Mucosa of stomach (tissue), 1 donor: ENCODE measurements at regions not wholly inside any gene's neighbourhood (a gene's known extent, or its start where the extent isn't known, plus 50 kb on each side); places are given as distances from the start of the nearest gene placed in this dataset.
"Not testable (repeated sequence)": the region's sequence is repeated elsewhere in the genome, so short reads cannot be mapped to it uniquely, and the experiment has no call there.

ENCODE experiments used
- H3K27me3 ChIP-seq: one replicate; pipeline ENCODE4 v1.7.0; 2013; ENCODE audit warnings: mild to moderate bottlenecking, low read length; ENCODE audit not compliant: control insufficient read depth, insufficient read depth
- H3K36me3 ChIP-seq: one replicate; pipeline ENCODE4 v1.7.0; 2013; ENCODE audit warnings: low read length; ENCODE audit not compliant: control insufficient read depth, insufficient read depth
- H3K4me1 ChIP-seq: one replicate; pipeline ENCODE4 v1.7.0; 2013; ENCODE audit warnings: mild to moderate bottlenecking, low read length; ENCODE audit not compliant: control insufficient read depth, insufficient read depth
- H3K4me3 ChIP-seq: one replicate; pipeline ENCODE4 v1.7.0; 2013; ENCODE audit warnings: low read length
- H3K9ac ChIP-seq: one replicate; pipeline ENCODE4 v1.7.0; 2013; ENCODE audit warnings: mild to moderate bottlenecking, low read length, moderate library complexity
- H3K9me3 ChIP-seq: one replicate; pipeline ENCODE4 v1.7.0; 2013; ENCODE audit warnings: mild to moderate bottlenecking, low read length, moderate library complexity; ENCODE audit not compliant: control insufficient read depth
- donor health status: Pancreatic carcinoma.

- Histone ChIP-seq H3K4me3 (no peak overlapping the region), H3K4me1 (no peaks in the 10 kb centered on the region), H3K9me3 (no peaks in the 10 kb centered on the region), H3K36me3 (no peaks in the 10 kb centered on the region), H3K27me3 (no peaks in the 10 kb centered on the region), H3K9ac (no peak overlapping the region)
Observed at GRCh38 chr10:57943701-57944100, 324.0 kb downstream of the IPMK start.

GRCh38 chr10:57925045-57925444, 342.6 kb downstream of the IPMK start:
- Histone ChIP-seq H3K4me3 (no peak overlapping the region), H3K36me3 (no peaks in the 10 kb centered on the region), H3K9ac (no peak overlapping the region), H3K4me1 (no peaks in the 10 kb centered on the region), H3K27me3 (no peaks in the 10 kb centered on the region), H3K9me3 (no peaks in the 10 kb centered on the region)

- no peak overlapping the region for H3K4me3 ChIP-seq
- no peaks in the 10 kb centered on the region for H3K4me1 ChIP-seq
- H3K9me3 ChIP-seq, result no peaks in the 10 kb centered on the region
- no peak overlapping the region for H3K9ac ChIP-seq
- no peaks in the 10 kb centered on the region for H3K27me3 ChIP-seq
- no peaks in the 10 kb centered on the region for H3K36me3 ChIP-seq
Observed at GRCh38 chr10:57921140-57921539, 346.6 kb downstream of the IPMK start.

GRCh38 chr10:57919864-57920263, 347.8 kb downstream of the IPMK start:
- H3K9ac ChIP-seq, result no peak overlapping the region
- no peaks in the 10 kb centered on the region for H3K9me3 ChIP-seq
- H3K27me3 ChIP-seq, result no peaks in the 10 kb centered on the region
- H3K4me1 ChIP-seq, result no peaks in the 10 kb centered on the region
- H3K36me3 ChIP-seq, result no peaks in the 10 kb centered on the region
- H3K4me3 ChIP-seq, result no peak overlapping the region

- Histone ChIP-seq H3K9me3 (no peaks in the 10 kb centered on the region), H3K36me3 (no peaks in the 10 kb centered on the region), H3K9ac (no peak overlapping the region), H3K4me1 (no peaks in the 10 kb centered on the region), H3K27me3 (no peaks in the 10 kb centered on the region), H3K4me3 (no peak overlapping the region)
Observed at GRCh38 chr10:57917019-57917418, 350.7 kb downstream of the IPMK start.

- Histone ChIP-seq H3K36me3 (no peaks in the 10 kb centered on the region), H3K4me1 (no peaks in the 10 kb centered on the region), H3K9ac (no peak overlapping the region), H3K9me3 (no peaks in the 10 kb centered on the region), H3K27me3 (no peaks in the 10 kb centered on the region), H3K4me3 (no peak overlapping the region)
Observed at GRCh38 chr10:57905861-57906260, 361.8 kb downstream of the IPMK start.

- Histone ChIP-seq H3K27me3 (no peaks in the 10 kb centered on the region), H3K36me3 (no peaks in the 10 kb centered on the region), H3K9ac (no peak overlapping the region), H3K4me3 (no peak overlapping the region), H3K4me1 (no peaks in the 10 kb centered on the region), H3K9me3 (no peaks in the 10 kb centered on the region)
Observed at GRCh38 chr10:57905010-57905409, 362.7 kb downstream of the IPMK start.

- Histone ChIP-seq H3K36me3 (no peaks in the 10 kb centered on the region), H3K9ac (peak overlapping the region; percentile 57), H3K27me3 (no peaks in the 10 kb centered on the region), H3K4me1 (peaks cover 14% of the 10 kb centered on the region), H3K4me3 (peak overlapping the region; percentile 41), H3K9me3 (no peaks in the 10 kb centered on the region)
Observed at GRCh38 chr10:57898231-57898630, 369.5 kb downstream of the IPMK start.

GRCh38 chr10:57897611-57898010, 370.1 kb downstream of the IPMK start:
- Histone ChIP-seq H3K9me3 (no peaks in the 10 kb centered on the region), H3K36me3 (no peaks in the 10 kb centered on the region), H3K4me1 (peaks cover 14% of the 10 kb centered on the region), H3K4me3 (peak overlapping the region; percentile 41), H3K27me3 (no peaks in the 10 kb centered on the region), H3K9ac (peak overlapping the region; percentile 57)

- Histone ChIP-seq H3K36me3 (no peaks in the 10 kb centered on the region), H3K9me3 (no peaks in the 10 kb centered on the region), H3K27me3 (no peaks in the 10 kb centered on the region), H3K4me1 (peaks cover 24% of the 10 kb centered on the region), H3K9ac (no peak overlapping the region), H3K4me3 (no peak overlapping the region)
Observed at GRCh38 chr10:57894361-57894760, 373.3 kb downstream of the IPMK start.

GRCh38 chr10:57891201-57892006, 376.3 kb downstream of the IPMK start:
- no peaks in the 10 kb centered on the region for H3K9me3 ChIP-seq
- peaks cover 10% of the 10 kb centered on the region for H3K4me1 ChIP-seq
- H3K4me3 ChIP-seq, result no peak overlapping the region
- H3K36me3 ChIP-seq, result no peaks in the 10 kb centered on the region
- no peak overlapping the region for H3K9ac ChIP-seq
- H3K27me3 ChIP-seq, result no peaks in the 10 kb centered on the region

- Histone ChIP-seq H3K36me3 (no peaks in the 10 kb centered on the region), H3K27me3 (no peaks in the 10 kb centered on the region), H3K9ac (no peak overlapping the region), H3K9me3 (no peaks in the 10 kb centered on the region), H3K4me3 (no peak overlapping the region), H3K4me1 (peaks cover 10% of the 10 kb centered on the region)
Observed at GRCh38 chr10:57890691-57891090, 377.0 kb downstream of the IPMK start.

- not testable (repeated sequence) for H3K9me3 ChIP-seq, H3K36me3 ChIP-seq, H3K4me3 ChIP-seq, H3K4me1 ChIP-seq, H3K9ac ChIP-seq, H3K27me3 ChIP-seq
Observed at GRCh38 chr10:57885618-57885968, 382.1 kb downstream of the IPMK start.
